K562 (cell line): ENCODE measurements at regions not wholly inside any gene's neighbourhood (a gene's known extent, or its start where the extent isn't known, plus 50 kb on each side); places are given as distances from the start of the nearest gene placed in this dataset.

Source experiments
- ATAC-seq: fragments of 200-7000 bp; cut with Tn5 transposase; 3 replicates; pipeline ENCODE4 v1.9.1; 2020; ENCODE audit warnings: moderate library complexity
- BruUV-seq: library from RNA; stranded (reverse); fragments of 400-500 nt; replicated peaks from 2 replicates; lab custom pipeline; 2021; lab: Mats Ljungman, UMichigan
- CTCF ChIA-PET: fragments of 300-600 bp; formaldehyde crosslinking; extraction: SDS; loops from one replicate; lab custom pipeline; 2021; ENCODE audit warnings: low intra/inter-chr PET ratio; lab: Yijun Ruan, JAX
- POLR2A ChIA-PET: fragments of 300-600, 350-650 bp; sonication (Branson Sonifier 250); formaldehyde crosslinking; extraction: SDS; loops from one replicate; lab custom pipeline; 2021; ENCODE audit warnings: antibody characterized with exemption, inconsistent platforms; lab: Yijun Ruan, JAX
- DNase-seq, 4 experiments: peaks; one replicate each; pipeline versions ENCODE4 v3.0.0 to v3.0.0-alpha.2; 2011 to 2018; ENCODE audit warnings: low spot score in 3 of 4, mixed read lengths in 3 of 4; ENCODE audit errors: extremely low read depth in 1 of 4
- FAIRE-seq: peaks from 2 replicates; lab custom pipeline; 2011; peaks lifted over from hg19 to GRCh38; lab: Jason Lieb, UNC
- H2AFZ ChIP-seq: 2 replicates; pipeline ENCODE4 v1.6.0; 2011; ENCODE audit warnings: low read depth, low read length, control low read depth, inconsistent platforms
- H3K27ac ChIP-seq: fragments of 200-600 bp; 3 replicates; pipeline ENCODE4 v1.8.0; 2011; ENCODE audit warnings: low read depth, mild to moderate bottlenecking, control low read depth, inconsistent platforms, low read length, moderate library complexity, mixed read lengths; ENCODE audit errors: extremely low read depth
- H3K27me3 ChIP-seq, 2 experiments: fragments of 300-600 bp in 1 of 2; 2 replicates in 1 of 2; 3 replicates in 1 of 2; pipeline versions ENCODE4 v1.6.0 to v1.8.0; 2011; ENCODE audit warnings: inconsistent platforms in 2 of 2, low read length in 2 of 2, mild to moderate bottlenecking in 1 of 2, mixed read lengths in 1 of 2, moderate library complexity in 1 of 2; ENCODE audit not compliant: control insufficient read depth in 2 of 2, insufficient read depth in 2 of 2
- H3K36me3 ChIP-seq: fragments of 300-600 bp; 3 replicates; pipeline ENCODE4 v1.8.0; 2011; ENCODE audit warnings: mild to moderate bottlenecking, low read length, inconsistent platforms; ENCODE audit not compliant: control insufficient read depth, insufficient read depth
- H3K4me1 ChIP-seq, 2 experiments: fragments of 200-600 bp in 1 of 2; replicated peaks in 1 of 2; 2 replicates in 1 of 2; 3 replicates in 1 of 2; pipeline versions ENCODE4 v1.5.1 to v1.8.0; 2011; ENCODE audit warnings: inconsistent platforms in 2 of 2, low read length in 2 of 2, mild to moderate bottlenecking in 1 of 2, mixed read lengths in 1 of 2, moderate library complexity in 1 of 2; ENCODE audit not compliant: control insufficient read depth in 2 of 2, insufficient read depth in 2 of 2
- H3K4me2 ChIP-seq: 2 replicates; pipeline ENCODE4 v1.6.1; 2011; ENCODE audit warnings: low read length, control low read depth, inconsistent platforms, mixed read lengths; ENCODE audit not compliant: insufficient read depth
- H3K4me3 ChIP-seq: fragments of 200-600 bp; sonication (generic), shearing (Covaris generic); 2 replicates; pipeline ENCODE4 v1.5.1; 2016; ENCODE audit warnings: control low read depth, inconsistent platforms
- H3K79me2 ChIP-seq: fragments of 200-600 bp; 3 replicates; pipeline ENCODE4 v1.8.0; 2011; ENCODE audit warnings: low read length, inconsistent platforms; ENCODE audit not compliant: control insufficient read depth, insufficient read depth
- H3K9ac ChIP-seq, 2 experiments: 2 replicates each; pipeline versions ENCODE4 v1.6.0 to v1.6.1; 2011; ENCODE audit warnings: low read depth in 2 of 2, low read length in 2 of 2, control low read depth in 1 of 2, inconsistent platforms in 1 of 2, mild to moderate bottlenecking in 1 of 2, mixed read lengths in 1 of 2; ENCODE audit not compliant: insufficient read depth in 1 of 2
- H3K9me1 ChIP-seq: one replicate; pipeline ENCODE4 v1.6.0; 2011; ENCODE audit warnings: inconsistent platforms, mild to moderate bottlenecking, low read length, moderate library complexity; ENCODE audit not compliant: control insufficient read depth, insufficient read depth
- H3K9me3 ChIP-seq: replicated peaks from 2 replicates; pipeline ENCODE4 v1.5.1; 2011; ENCODE audit warnings: low read depth, low read length, inconsistent platforms; ENCODE audit not compliant: control insufficient read depth, insufficient read depth
- H4K20me1 ChIP-seq: replicated peaks from 2 replicates; pipeline ENCODE4 v1.6.1; 2011; ENCODE audit warnings: low read length, inconsistent platforms, mixed read lengths; ENCODE audit not compliant: control insufficient read depth, insufficient read depth
- ARID1B ChIP-seq: fragments of 450-650 bp; IDR thresholded peaks from 2 replicates; pipeline ENCODE4 v1.6.1; 2016; ENCODE audit warnings: antibody characterized with exemption, mild to moderate bottlenecking, inconsistent platforms
- SRSF3 ChIP-seq: fragments of 200-400 bp; formaldehyde crosslinking; IDR thresholded peaks from 2 replicates; pipeline ENCODE4 v1.6.1; 2016; ENCODE audit warnings: mild to moderate bottlenecking, low read length, moderate library complexity; ENCODE audit not compliant: insufficient read depth
- ZNF589 ChIP-seq: fragments of 200-800 bp; sonication (Bioruptor generic); IDR thresholded peaks from 2 replicates; pipeline ENCODE4 v1.6.1; 2016; ENCODE audit warnings: low read depth, missing genetic modification characterization, missing compliant biosample characterization
- ZNF77 ChIP-seq: fragments of 250-450 bp; sonication (Bioruptor Pico); IDR thresholded peaks from 2 replicates; pipeline ENCODE4 v1.5.0; 2020
- WGBS: fragments of 100-300 bp; shearing (Covaris generic); methylation state at CpG from one replicate; pipeline ENCODE4 v1.1.6; 2016; ENCODE audit warnings: low coverage, mixed read lengths; ENCODE audit not compliant: insufficient coverage; ENCODE audit errors: missing lambda C conversion rate; 5-methylcytosine and 5-hydroxymethylcytosine counted together
- in situ Hi-C: fragments of 300-500 bp; cut with MboI; formaldehyde crosslinking; loops from 4 replicates; pipeline ENCODE4 v1.15.0; 2018; ENCODE audit warnings: inconsistent platforms, mixed read lengths
- intact Hi-C: fragments of 100-400 bp; cut with micrococcal nuclease; formaldehyde crosslinking; loops from 2 replicates; pipeline ENCODE4 v1.14.2; 2022
- TF ChIP-seq, protein P1 (sequence below): sonication (generic); formaldehyde crosslinking; IDR thresholded peaks from 2 replicates; pipeline ENCODE4 v1.8.1; 2023; ENCODE audit warnings: mild to moderate bottlenecking, missing genetic modification reagents
- TF ChIP-seq, protein P2 (sequence below): IDR thresholded peaks from 2 replicates; pipeline ENCODE4 v1.6.1; 2016; ENCODE audit warnings: missing genetic modification characterization, missing compliant biosample characterization
- TF ChIP-seq, protein P3 (sequence below): sonication (generic); IDR thresholded peaks from 2 replicates; pipeline ENCODE4 v1.6.1; 2016

DNA sequence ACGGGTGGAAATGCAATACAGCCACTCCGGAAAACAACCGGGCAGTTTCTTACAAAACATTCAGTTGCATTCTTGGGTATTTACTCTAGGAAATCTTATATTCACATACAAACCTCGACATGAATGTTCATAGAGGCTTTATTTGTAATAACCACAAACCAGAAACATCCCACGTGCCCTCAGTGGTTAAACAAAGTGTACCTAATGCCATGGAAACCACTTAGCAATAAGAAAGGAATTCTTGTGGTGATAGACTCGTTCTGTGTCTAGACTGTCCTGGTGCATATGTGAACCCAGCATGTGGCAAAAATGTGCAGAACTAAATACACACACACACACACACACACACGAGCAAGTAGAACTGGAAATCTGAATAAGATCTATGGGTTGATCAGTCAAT lies 1073.3 kb downstream of the TBC1D22A start:
- Histone ChIP-seq H3K27ac (no peak overlapping the region), H3K36me3 (no peaks in the 10 kb centered on the region), H3K9ac (no peak overlapping the region), H3K79me2 (no peaks in the 10 kb centered on the region), H3K9me3 (no peaks in the 10 kb centered on the region), H3K27me3 (no peaks in the 10 kb centered on the region), H3K4me2 (no peak overlapping the region), H3K4me3 (no peak overlapping the region), H2AFZ (no peak overlapping the region), H4K20me1 (no peaks in the 10 kb centered on the region), H3K4me1 (no peaks in the 10 kb centered on the region), H3K9me1 (no peaks in the 10 kb centered on the region)
- intact Hi-C loops, result loop anchor here (5.0 to 10.0 kb wide), 2 partner anchors 208 to 621 kb away; no protein-coding TSS in a partner anchor
- ChIA-PET CTCF (no interaction called here), POLR2A (no interaction called here)
- no TSS peak for BruUV-seq
- ATAC-seq (no peak), DNase-seq (no peak), FAIRE-seq (no peak)
- WGBS, result 47% methylated on average over 6 of the region's 7 CpGs
- in situ Hi-C loops, result no loop called here
- TF ChIP-seq, protein P1, sequence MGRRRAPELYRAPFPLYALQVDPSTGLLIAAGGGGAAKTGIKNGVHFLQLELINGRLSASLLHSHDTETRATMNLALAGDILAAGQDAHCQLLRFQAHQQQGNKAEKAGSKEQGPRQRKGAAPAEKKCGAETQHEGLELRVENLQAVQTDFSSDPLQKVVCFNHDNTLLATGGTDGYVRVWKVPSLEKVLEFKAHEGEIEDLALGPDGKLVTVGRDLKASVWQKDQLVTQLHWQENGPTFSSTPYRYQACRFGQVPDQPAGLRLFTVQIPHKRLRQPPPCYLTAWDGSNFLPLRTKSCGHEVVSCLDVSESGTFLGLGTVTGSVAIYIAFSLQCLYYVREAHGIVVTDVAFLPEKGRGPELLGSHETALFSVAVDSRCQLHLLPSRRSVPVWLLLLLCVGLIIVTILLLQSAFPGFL (CRISPR knock-in tag), result no peak
- TF ChIP-seq ZNF589 (no peak), ARID1B (no peak), ZNF77 (CRISPR knock-in tag) (no peak), SRSF3 (no peak)
- TF ChIP-seq, protein P2, sequence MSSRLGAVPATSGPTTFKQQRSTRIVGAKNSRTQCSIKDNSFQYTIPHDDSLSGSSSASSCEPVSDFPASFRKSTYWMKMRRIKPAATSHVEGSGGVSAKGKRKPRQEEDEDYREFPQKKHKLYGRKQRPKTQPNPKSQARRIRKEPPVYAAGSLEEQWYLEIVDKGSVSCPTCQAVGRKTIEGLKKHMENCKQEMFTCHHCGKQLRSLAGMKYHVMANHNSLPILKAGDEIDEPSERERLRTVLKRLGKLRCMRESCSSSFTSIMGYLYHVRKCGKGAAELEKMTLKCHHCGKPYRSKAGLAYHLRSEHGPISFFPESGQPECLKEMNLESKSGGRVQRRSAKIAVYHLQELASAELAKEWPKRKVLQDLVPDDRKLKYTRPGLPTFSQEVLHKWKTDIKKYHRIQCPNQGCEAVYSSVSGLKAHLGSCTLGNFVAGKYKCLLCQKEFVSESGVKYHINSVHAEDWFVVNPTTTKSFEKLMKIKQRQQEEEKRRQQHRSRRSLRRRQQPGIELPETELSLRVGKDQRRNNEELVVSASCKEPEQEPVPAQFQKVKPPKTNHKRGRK, result no peak
- TF ChIP-seq, protein P3, sequence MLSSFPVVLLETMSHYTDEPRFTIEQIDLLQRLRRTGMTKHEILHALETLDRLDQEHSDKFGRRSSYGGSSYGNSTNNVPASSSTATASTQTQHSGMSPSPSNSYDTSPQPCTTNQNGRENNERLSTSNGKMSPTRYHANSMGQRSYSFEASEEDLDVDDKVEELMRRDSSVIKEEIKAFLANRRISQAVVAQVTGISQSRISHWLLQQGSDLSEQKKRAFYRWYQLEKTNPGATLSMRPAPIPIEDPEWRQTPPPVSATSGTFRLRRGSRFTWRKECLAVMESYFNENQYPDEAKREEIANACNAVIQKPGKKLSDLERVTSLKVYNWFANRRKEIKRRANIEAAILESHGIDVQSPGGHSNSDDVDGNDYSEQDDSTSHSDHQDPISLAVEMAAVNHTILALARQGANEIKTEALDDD, result no peak
